ENCODE measurements at regions not wholly inside any gene's neighbourhood (a gene's known extent, or its start where the extent isn't known, plus 50 kb on each side); places are given as distances from the start of the nearest gene placed in this dataset.
A peak's percentile ranks its signal among the peaks of the same experiment; 100 is the strongest.

DNA sequence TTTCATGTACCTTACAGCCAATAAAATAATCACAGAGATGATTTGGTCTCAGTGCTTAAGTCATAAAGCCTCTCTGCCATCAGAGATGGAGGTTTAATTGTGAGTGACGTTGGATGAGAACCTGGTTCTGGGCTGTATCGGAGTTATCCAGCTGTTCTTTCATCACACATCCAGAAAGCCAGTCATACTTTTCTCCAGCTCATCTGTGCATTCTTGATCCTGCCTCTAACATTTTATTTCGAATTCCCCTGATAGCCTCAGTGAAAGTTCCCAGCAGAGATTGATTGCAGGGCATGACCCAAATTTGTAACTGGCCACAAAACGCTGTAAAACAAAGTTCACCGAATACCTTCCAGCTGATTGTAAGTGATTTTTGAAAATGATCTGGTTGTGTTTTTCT, 212.6 kb upstream of the HABP2 start:
- TF ChIP-seq, protein P1, sequence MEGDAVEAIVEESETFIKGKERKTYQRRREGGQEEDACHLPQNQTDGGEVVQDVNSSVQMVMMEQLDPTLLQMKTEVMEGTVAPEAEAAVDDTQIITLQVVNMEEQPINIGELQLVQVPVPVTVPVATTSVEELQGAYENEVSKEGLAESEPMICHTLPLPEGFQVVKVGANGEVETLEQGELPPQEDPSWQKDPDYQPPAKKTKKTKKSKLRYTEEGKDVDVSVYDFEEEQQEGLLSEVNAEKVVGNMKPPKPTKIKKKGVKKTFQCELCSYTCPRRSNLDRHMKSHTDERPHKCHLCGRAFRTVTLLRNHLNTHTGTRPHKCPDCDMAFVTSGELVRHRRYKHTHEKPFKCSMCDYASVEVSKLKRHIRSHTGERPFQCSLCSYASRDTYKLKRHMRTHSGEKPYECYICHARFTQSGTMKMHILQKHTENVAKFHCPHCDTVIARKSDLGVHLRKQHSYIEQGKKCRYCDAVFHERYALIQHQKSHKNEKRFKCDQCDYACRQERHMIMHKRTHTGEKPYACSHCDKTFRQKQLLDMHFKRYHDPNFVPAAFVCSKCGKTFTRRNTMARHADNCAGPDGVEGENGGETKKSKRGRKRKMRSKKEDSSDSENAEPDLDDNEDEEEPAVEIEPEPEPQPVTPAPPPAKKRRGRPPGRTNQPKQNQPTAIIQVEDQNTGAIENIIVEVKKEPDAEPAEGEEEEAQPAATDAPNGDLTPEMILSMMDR (conservative IDR thresholded peaks at IDR 0.05; ENCODE audit: low read depth) = no peak
- H3K27ac ChIP-seq = no peak overlapping the region
- DNase-seq (ENCODE audit: low spot score) = no peak
- POLR2A ChIA-PET (ENCODE audit: low non-redundant PET) = no interaction called here
- CTCF ChIA-PET = interaction anchor here (1.2 kb wide), 1 partner anchor 45 kb away, joined by 5 read pairs; no protein-coding TSS in a partner anchor

GRCh38 chr10:113341138-113341537, 211.7 kb upstream of the HABP2 start:
- ChIA-PET CTCF (interaction anchor here (0.7 kb wide), 1 partner anchor 11 kb away, joined by 3 read pairs; no protein-coding TSS in a partner anchor), POLR2A (ENCODE audit: low non-redundant PET) (no interaction called here)
- H3K27ac ChIP-seq = no peak overlapping the region
- TF ChIP-seq, protein P1 (conservative IDR thresholded peaks at IDR 0.05; ENCODE audit: low read depth) = no peak
- peak; percentile 39 for DNase-seq (ENCODE audit: low spot score)

DNA sequence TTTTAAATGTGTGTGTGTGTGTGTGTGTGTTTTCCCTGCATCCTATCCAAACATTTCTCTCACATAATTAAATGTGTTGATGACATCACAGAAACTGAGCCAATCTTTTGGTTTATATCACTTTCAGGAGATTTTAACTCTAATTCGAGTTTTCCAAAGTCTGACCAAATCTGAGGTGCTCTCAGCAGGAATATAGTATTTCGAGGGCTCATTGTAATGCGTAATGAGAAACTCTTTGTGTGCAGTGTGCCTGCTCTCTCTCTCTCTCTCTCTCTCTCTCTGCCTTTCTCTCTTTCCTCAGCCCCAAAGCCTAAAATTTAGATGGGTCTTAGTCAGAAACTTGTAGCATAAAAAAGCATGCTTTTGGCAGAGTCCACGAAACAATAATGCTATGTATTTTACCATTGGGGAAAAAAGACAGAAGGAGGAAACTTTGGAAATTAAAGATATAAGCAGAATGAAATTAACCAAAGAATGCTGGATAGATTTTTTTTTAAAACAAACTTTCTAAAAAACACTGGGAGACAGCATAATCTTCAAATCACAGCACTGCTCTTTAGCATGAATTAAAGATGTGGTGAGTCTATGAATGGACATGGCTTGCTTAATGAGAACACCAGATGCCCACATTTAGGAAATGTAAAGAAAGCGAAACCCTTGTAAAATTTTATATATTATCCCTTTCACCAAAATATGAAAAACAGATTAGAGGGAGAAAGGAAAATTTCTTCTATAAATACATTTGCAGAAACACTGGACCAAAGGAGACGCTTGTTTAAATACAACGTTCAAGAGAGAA, 206.8 kb upstream of the HABP2 start:
- TF ChIP-seq, protein P1 (conservative IDR thresholded peaks at IDR 0.05; ENCODE audit: low read depth) = no peak
- CTCF ChIA-PET = interaction anchor here (0.6 kb wide), 1 partner anchor 209 kb away, joined by 3 read pairs; no protein-coding TSS in a partner anchor
- no peak for DNase-seq (ENCODE audit: low spot score)
- no peak overlapping the region for H3K27ac ChIP-seq
- POLR2A ChIA-PET (ENCODE audit: low non-redundant PET) = no interaction called here

DNA sequence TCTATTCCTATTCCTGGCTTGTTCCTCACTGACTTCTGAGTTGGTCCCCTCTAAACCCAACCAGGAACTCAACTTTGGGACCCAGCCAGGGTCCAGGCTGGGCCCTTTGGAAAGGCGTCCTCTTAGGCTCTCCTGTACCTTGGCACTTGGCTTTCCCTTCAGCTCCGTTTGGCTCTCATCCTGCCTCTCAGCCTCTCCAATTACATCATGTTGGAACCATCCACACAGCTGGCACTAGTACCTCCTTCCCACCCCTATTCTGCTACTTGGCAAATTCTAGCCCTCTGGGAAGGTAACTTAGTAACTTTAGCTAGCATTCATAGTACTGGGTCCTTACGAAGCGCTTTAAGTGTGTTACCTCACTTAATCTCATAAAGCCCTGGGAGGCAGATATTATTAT, 205.3 kb upstream of the HABP2 start:
- ChIA-PET CTCF (interaction anchor here (0.6 kb wide), 1 partner anchor 16 kb away, joined by 3 read pairs; no protein-coding TSS in a partner anchor), POLR2A (ENCODE audit: low non-redundant PET) (no interaction called here)
- H3K27ac ChIP-seq = no peak overlapping the region
- no peak for DNase-seq (ENCODE audit: low spot score)
- TF ChIP-seq, protein P1 (conservative IDR thresholded peaks at IDR 0.05; ENCODE audit: low read depth) = no peak

GRCh38 chr10:113348694-113349093, 204.2 kb upstream of the HABP2 start:
- no peak for DNase-seq (ENCODE audit: low spot score)
- no peak overlapping the region for H3K27ac ChIP-seq
- POLR2A ChIA-PET (ENCODE audit: low non-redundant PET) = no interaction called here
- TF ChIP-seq, protein P1 (conservative IDR thresholded peaks at IDR 0.05; ENCODE audit: low read depth) = no peak
- CTCF ChIA-PET = no interaction called here

GRCh38 chr10:113350311-113351040, 202.4 kb upstream of the HABP2 start:
- H3K27ac ChIP-seq = no peak overlapping the region
- ChIA-PET POLR2A (ENCODE audit: low non-redundant PET) (no interaction called here), CTCF (interaction anchor here (0.7 kb wide), 1 partner anchor 780 kb away, joined by 5 read pairs; no protein-coding TSS in a partner anchor)
- TF ChIP-seq, protein P1 (conservative IDR thresholded peaks at IDR 0.05; ENCODE audit: low read depth) = no peak
- no peak for DNase-seq (ENCODE audit: low spot score)

All from RWPE1 (cell line).